Lower leg skin (tissue), 4 donors: ENCODE measurements at regions not wholly inside any gene's neighbourhood (a gene's known extent, or its start where the extent isn't known, plus 50 kb on each side); places are given as distances from the start of the nearest gene placed in this dataset.

Experiments
- DNase-seq, 2 donors: peaks; one replicate each; pipeline ENCODE4 v3.0.0-alpha.2; 2019; ENCODE audit warnings: low spot score in 2 of 2
- H3K4me3 ChIP-seq: fragments of 200-600 bp; sonication (generic); 2 replicates; pipeline ENCODE4 v1.5.1; 2017; ENCODE audit warnings: mild to moderate bottlenecking, low read depth; ENCODE audit not compliant: poor library complexity, severe bottlenecking
- POLR2A ChIP-seq, 2 donors: fragments of 450-650 bp; IDR thresholded peaks; one replicate each; pipeline ENCODE4 v1.6.1; 2016 to 2017; ENCODE audit warnings: antibody characterized with exemption in 2 of 2, mild to moderate bottlenecking in 1 of 2, moderate library complexity in 1 of 2
- WGBS, 2 donors: methylation state at CpG; one replicate each; pipeline ENCODE4 v1.1.5; 2018; 5-methylcytosine and 5-hydroxymethylcytosine counted together
- intact Hi-C: fragments of 100-400 bp; cut with DNase I; formaldehyde crosslinking; loops from one replicate; pipeline ENCODE4 v1.15.0; 2023; ENCODE audit warnings: low total_unique reads
- TF ChIP-seq, protein P1 (sequence below), 3 donors: fragments of 450-650 bp; IDR thresholded peaks; one replicate each; pipeline ENCODE4 v1.5.1; 2016; ENCODE audit warnings: antibody characterized with exemption in 3 of 3, mild to moderate bottlenecking in 3 of 3, moderate library complexity in 2 of 3

DNA sequence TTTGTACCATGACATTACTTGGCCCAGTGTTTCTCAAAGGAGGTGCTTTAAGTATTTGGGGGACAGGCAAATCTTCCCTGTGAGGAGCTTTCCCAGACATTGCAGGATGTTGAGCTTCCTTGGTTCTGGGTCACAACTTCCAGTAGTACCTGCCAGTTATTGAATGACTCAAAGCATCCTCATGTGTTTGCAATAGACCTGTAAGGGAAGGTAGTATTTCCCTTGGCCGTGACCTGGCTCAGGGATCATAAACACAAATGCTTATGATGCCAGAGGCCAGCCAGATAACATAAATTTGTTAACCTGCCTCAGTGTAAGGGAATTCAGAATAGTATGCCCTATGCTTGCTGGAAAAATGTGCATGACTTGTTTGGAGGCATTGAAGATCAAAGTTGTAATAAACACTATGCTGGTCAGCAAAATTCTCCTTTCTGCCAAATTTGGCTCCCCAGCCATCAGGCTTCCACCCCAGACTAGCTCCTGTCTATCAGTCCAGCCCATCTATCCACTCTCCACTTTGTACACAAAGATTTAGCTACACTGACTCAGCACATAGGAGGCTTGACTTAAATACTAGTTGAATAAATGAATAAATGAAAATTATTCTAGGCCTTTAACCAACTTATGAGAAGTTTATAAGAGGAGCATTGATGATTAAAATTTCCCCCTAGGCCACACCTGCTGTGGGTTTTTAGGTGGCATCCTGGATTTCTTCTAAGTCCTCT, 102.0 kb upstream of the EFEMP1 start:
- no peak for DNase-seq
- intact Hi-C loops, result no loop called here
- H3K4me3 ChIP-seq, result no peak overlapping the region
- WGBS, 2 donors, result 59 to 67% methylated on average over 1 of the region's 1 CpG
- TF ChIP-seq, protein P1, sequence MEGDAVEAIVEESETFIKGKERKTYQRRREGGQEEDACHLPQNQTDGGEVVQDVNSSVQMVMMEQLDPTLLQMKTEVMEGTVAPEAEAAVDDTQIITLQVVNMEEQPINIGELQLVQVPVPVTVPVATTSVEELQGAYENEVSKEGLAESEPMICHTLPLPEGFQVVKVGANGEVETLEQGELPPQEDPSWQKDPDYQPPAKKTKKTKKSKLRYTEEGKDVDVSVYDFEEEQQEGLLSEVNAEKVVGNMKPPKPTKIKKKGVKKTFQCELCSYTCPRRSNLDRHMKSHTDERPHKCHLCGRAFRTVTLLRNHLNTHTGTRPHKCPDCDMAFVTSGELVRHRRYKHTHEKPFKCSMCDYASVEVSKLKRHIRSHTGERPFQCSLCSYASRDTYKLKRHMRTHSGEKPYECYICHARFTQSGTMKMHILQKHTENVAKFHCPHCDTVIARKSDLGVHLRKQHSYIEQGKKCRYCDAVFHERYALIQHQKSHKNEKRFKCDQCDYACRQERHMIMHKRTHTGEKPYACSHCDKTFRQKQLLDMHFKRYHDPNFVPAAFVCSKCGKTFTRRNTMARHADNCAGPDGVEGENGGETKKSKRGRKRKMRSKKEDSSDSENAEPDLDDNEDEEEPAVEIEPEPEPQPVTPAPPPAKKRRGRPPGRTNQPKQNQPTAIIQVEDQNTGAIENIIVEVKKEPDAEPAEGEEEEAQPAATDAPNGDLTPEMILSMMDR (IDR thresholded peaks at IDR 0.05), result no peak
- TF ChIP-seq POLR2A (IDR thresholded peaks at IDR 0.05), result no peak

DNA sequence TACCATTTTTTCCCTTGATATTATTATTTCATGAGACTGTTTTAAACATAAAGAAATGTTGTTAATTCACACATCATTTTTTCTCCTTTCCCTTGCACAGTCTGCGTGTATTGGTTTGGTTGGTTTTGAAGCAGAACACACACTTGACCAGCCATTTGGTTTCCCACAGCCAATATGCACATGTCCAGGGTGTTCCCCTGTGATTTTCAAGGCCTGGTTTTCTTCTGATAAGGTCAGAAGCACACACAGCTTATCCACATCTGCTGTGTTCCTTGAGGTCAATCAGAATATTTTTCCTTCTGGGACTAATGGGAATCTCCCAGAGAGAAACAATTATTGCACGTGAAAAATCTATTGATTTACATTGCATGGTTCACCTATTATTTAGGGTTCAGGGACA, 103.2 kb upstream of the EFEMP1 start:
- TF ChIP-seq, protein P1 (IDR thresholded peaks at IDR 0.05), result no peak
- TF ChIP-seq POLR2A (IDR thresholded peaks at IDR 0.05), result no peak
- WGBS, 2 donors, result 91 to 95% methylated on average over 2 of the region's 2 CpGs
- intact Hi-C loops, result no loop called here
- DNase-seq, result no peak
- H3K4me3 ChIP-seq, result no peak overlapping the region

DNA sequence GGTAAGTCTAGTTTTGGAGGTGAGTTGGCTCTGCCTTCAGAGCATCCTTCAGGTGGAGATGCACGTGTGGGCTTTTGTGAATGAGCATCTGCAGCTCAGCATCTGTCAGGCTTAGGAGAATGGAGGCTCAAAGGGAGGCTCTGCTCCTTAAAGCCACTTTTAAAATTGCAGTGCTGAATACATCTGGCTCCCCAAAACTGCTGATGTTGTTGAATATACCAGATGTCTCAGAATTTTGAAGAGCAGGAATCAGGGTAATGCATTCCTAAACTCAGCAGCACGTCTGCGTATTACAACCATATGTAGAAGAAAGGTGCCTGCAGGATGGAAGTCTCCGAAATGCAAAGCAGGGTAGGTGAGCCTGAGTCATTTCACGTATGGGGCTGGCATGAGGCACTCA, 106.5 kb upstream of the EFEMP1 start:
- no peak for DNase-seq
- intact Hi-C loops, result no loop called here
- H3K4me3 ChIP-seq, result no peak overlapping the region
- TF ChIP-seq POLR2A (IDR thresholded peaks at IDR 0.05), result no peak
- TF ChIP-seq, protein P1 (IDR thresholded peaks at IDR 0.05), result no peak
- 82% methylated on average over 5 of the region's 5 CpGs for WGBS, 2 donors

DNA sequence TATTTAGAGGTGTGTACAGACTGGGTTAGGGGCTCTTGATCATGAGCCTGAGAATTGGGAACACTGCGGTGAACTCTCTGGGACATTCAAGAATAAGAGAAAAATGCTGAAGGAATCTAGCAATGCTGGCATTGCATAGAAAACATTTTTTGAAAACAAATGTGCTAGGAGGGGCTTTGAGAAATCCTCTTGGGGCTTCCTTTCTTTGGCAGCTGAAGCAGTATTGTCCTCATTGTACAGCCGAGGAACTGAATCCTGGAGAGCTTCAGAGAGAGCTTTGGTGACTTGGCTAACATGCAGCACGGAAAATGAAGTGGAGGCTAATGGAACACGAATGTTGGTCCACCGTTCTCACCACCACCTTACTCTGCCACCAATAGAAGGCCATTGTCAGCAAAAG, 107.3 kb upstream of the EFEMP1 start:
- 65 to 69% methylated on average over 5 of the region's 5 CpGs for WGBS, 2 donors
- intact Hi-C loops, result no loop called here
- H3K4me3 ChIP-seq, result no peak overlapping the region
- TF ChIP-seq POLR2A (IDR thresholded peaks at IDR 0.05), result no peak
- TF ChIP-seq, protein P1 (IDR thresholded peaks at IDR 0.05), result no peak
- DNase-seq, result no peak

DNA sequence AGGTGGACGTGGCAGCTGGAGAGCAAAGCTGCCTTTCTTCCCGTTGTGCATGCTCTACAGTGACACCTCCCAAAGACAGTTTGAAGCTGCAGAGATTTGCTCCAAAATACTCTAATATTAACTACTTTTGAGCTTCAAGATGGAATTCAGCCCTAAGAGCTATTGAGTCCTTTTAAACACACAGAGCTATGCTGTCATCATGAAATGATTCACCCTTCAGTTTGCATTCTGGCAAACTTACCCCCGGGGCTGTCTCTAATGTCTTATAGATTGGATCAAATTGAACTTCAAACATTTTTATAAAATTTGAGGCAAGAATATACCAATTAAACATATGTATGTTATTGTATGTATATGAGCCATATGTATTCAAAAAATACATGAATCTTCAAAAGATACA, 110.7 kb upstream of the EFEMP1 start:
- no peak for DNase-seq
- intact Hi-C loops, result no loop called here
- no peak overlapping the region for H3K4me3 ChIP-seq
- 32 to 40% methylated on average over 3 of the region's 3 CpGs for WGBS, 2 donors
- TF ChIP-seq POLR2A (IDR thresholded peaks at IDR 0.05), result no peak
- TF ChIP-seq, protein P1 (IDR thresholded peaks at IDR 0.05), result no peak

DNA sequence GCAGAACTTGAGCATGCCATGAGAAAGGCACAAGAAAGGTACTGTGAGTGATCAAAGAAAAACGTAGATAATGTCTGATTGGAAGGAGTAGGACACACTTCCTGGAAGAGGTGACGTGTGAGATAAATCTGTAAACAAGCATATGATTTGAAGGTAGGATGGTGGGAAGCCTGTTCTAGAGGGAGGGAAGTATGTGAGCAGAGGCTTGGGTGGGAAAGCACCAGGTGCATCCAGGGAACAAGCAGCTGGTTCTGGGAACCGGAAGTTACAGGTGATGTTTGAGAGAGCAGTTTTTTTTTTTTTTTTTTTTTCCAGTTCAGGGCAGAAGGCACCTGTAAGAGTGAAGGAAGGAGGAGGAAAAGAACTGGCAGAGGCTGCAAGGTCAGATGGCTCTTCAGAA, 116.6 kb upstream of the EFEMP1 start:
- H3K4me3 ChIP-seq, result no peak overlapping the region
- TF ChIP-seq, protein P1 (IDR thresholded peaks at IDR 0.05), result no peak
- 51 to 63% methylated on average over 3 of the region's 3 CpGs for WGBS, 2 donors
- DNase-seq, result no peak
- intact Hi-C loops, result no loop called here
